Hepatocyte (in vitro differentiated cells): ENCODE measurements at regions not wholly inside any gene's neighbourhood (a gene's known extent, or its start where the extent isn't known, plus 50 kb on each side); places are given as distances from the start of the nearest gene placed in this dataset.

Experiments used
- DNase-seq: peaks from one replicate; pipeline ENCODE4 v3.0.0-alpha.2; 2016; ENCODE audit warnings: low spot score
- H2AFZ ChIP-seq: fragments of 200-600 bp; sonication (generic); 2 replicates; pipeline ENCODE4 v1.6.0; 2016; ENCODE audit warnings: antibody characterized with exemption, mild to moderate bottlenecking
- H3K27ac ChIP-seq: fragments of 200-600 bp; sonication (generic); 2 replicates; pipeline ENCODE4 v1.5.1; 2016; ENCODE audit warnings: mild to moderate bottlenecking
- H3K27me3 ChIP-seq: fragments of 200-600 bp; sonication (generic); 2 replicates; pipeline ENCODE4 v1.6.1; 2016
- H3K36me3 ChIP-seq: fragments of 200-600 bp; sonication (generic); replicated peaks from 2 replicates; pipeline ENCODE4 v1.5.1; 2016; ENCODE audit warnings: low read depth; ENCODE audit not compliant: insufficient read depth
- H3K4me1 ChIP-seq: fragments of 200-600 bp; sonication (generic); 2 replicates; pipeline ENCODE4 v1.5.1; 2016; ENCODE audit warnings: mild to moderate bottlenecking, moderate library complexity; ENCODE audit not compliant: insufficient read depth
- H3K4me2 ChIP-seq: fragments of 200-600 bp; sonication (generic); 2 replicates; pipeline ENCODE4 v1.6.0; 2016
- H3K4me3 ChIP-seq: fragments of 200-600 bp; sonication (generic); 2 replicates; pipeline ENCODE4 v1.5.1; 2016; ENCODE audit warnings: mild to moderate bottlenecking
- H3K79me2 ChIP-seq: fragments of 200-600 bp; sonication (generic); 2 replicates; pipeline ENCODE4 v1.6.0; 2017; ENCODE audit warnings: mild to moderate bottlenecking
- H3K9me2 ChIP-seq: fragments of 200-600 bp; sonication (generic); replicated peaks from 2 replicates; pipeline ENCODE4 v1.6.0; 2017; ENCODE audit warnings: mild to moderate bottlenecking; ENCODE audit not compliant: insufficient read depth
- H3K9me3 ChIP-seq: fragments of 200-600 bp; sonication (generic); 2 replicates; pipeline ENCODE4 v1.5.1; 2016; ENCODE audit warnings: low read depth, mild to moderate bottlenecking
- H4K20me1 ChIP-seq: fragments of 200-600 bp; sonication (generic); 2 replicates; pipeline ENCODE4 v1.6.0; 2016; ENCODE audit warnings: mild to moderate bottlenecking; ENCODE audit not compliant: insufficient read depth, poor library complexity, severe bottlenecking
- EZH2 ChIP-seq: fragments of 200-600 bp; sonication (generic); IDR thresholded peaks from 2 replicates; pipeline ENCODE4 v1.6.1; 2016; ENCODE audit warnings: antibody characterized with exemption, mild to moderate bottlenecking, borderline replicate concordance
- EZH2phosphoT487 ChIP-seq: fragments of 200-600 bp; sonication (generic); IDR thresholded peaks from one replicate; pipeline ENCODE4 v1.6.1; 2018; ENCODE audit warnings: antibody characterized with exemption, mild to moderate bottlenecking, low read depth, moderate library complexity; ENCODE audit not compliant: unreplicated experiment, severe bottlenecking
- WGBS: methylation state at CpG from one replicate; pipeline ENCODE4 v1.1.6; 2016; ENCODE audit warnings: low lambda C conversion rate; ENCODE audit errors: missing lambda C conversion rate; 5-methylcytosine and 5-hydroxymethylcytosine counted together
- TF ChIP-seq, protein P1 (sequence below): fragments of 200-600 bp; sonication (generic); IDR thresholded peaks from 2 replicates; pipeline ENCODE4 v1.5.1; 2016; ENCODE audit warnings: antibody characterized with exemption, mild to moderate bottlenecking; ENCODE audit not compliant: poor library complexity

DNA sequence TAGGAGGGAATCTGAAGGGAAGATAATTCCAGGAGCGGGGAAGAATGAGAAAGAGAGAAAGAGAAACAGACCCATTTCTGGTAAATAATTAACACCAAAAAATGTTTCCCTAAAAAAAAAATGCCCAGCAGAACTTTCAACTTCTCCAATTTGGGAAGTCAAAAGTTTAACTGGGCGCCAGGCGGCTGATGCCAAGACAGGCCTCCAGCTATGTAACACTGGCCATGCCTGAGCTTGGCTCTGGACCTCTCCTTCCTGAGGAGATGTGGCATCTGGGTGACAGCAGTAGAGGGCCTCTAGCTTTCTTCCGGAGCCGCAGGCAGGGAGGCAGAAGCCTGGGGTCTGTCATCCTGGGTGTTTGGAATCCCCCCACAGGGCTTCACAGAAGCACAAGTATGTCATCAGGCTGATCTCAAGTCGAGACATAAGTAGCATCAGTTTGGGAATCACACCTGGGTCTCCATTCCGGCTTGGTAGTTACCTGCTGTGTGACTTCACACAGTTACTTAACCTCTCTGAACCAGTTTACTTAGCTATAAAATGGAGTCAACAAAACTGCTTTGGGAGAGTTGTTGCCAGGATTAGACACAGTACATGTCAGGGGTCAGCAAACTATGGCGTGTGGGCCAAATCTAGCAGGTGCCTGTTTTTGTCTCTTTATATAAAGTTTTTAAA is 50.5 kb upstream of the TCF7L2 start:
- no peak for DNase-seq
- H3K9me3 ChIP-seq = no peaks in the 10 kb centered on the region
- no peaks in the 10 kb centered on the region for H3K27me3 ChIP-seq
- H3K4me2 ChIP-seq = peak overlapping the region; percentile 74
- H4K20me1 ChIP-seq = no peaks in the 10 kb centered on the region
- TF ChIP-seq, protein P1, sequence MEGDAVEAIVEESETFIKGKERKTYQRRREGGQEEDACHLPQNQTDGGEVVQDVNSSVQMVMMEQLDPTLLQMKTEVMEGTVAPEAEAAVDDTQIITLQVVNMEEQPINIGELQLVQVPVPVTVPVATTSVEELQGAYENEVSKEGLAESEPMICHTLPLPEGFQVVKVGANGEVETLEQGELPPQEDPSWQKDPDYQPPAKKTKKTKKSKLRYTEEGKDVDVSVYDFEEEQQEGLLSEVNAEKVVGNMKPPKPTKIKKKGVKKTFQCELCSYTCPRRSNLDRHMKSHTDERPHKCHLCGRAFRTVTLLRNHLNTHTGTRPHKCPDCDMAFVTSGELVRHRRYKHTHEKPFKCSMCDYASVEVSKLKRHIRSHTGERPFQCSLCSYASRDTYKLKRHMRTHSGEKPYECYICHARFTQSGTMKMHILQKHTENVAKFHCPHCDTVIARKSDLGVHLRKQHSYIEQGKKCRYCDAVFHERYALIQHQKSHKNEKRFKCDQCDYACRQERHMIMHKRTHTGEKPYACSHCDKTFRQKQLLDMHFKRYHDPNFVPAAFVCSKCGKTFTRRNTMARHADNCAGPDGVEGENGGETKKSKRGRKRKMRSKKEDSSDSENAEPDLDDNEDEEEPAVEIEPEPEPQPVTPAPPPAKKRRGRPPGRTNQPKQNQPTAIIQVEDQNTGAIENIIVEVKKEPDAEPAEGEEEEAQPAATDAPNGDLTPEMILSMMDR = no peak
- no peak for TF ChIP-seq EZH2phosphoT487
- no peak for TF ChIP-seq EZH2
- peak overlapping the region; percentile 91 for H3K27ac ChIP-seq
- 71% methylated on average over 8 of the region's 8 CpGs for WGBS
- no peaks in the 10 kb centered on the region for H3K79me2 ChIP-seq
- no peaks in the 10 kb centered on the region for H3K9me2 ChIP-seq
- H2AFZ ChIP-seq = peak overlapping the region; percentile 76
- no peak overlapping the region for H3K4me3 ChIP-seq
- no peaks in the 10 kb centered on the region for H3K36me3 ChIP-seq
- peaks cover 13% of the 10 kb centered on the region for H3K4me1 ChIP-seq
